Coronary artery (tissue), 2 donors: ENCODE measurements at regions not wholly inside any gene's neighbourhood (a gene's known extent, or its start where the extent isn't known, plus 50 kb on each side); places are given as distances from the start of the nearest gene placed in this dataset.
"Not testable (repeated sequence)": the region's sequence is repeated elsewhere in the genome, so short reads cannot be mapped to it uniquely, and the experiment has no call there.

Source experiments
- DNase-seq: peaks from one replicate; pipeline ENCODE4 v3.0.0-alpha.2; 2017; ENCODE audit warnings: low spot score
- H3K27ac ChIP-seq, 2 donors: fragments of 200-600 bp; sonication (generic); one replicate each; pipeline ENCODE4 v1.5.1; 2016 to 2019
- H3K4me3 ChIP-seq: fragments of 200-600 bp; sonication (generic); 2 replicates; pipeline ENCODE4 v1.5.1; 2016; ENCODE audit warnings: mild to moderate bottlenecking, moderate library complexity
- TF ChIP-seq, protein P1 (sequence below): fragments of 200-600 bp; sonication (generic); IDR thresholded peaks from one replicate; pipeline ENCODE4 v1.5.1; 2019; ENCODE audit warnings: antibody characterized with exemption

DNA sequence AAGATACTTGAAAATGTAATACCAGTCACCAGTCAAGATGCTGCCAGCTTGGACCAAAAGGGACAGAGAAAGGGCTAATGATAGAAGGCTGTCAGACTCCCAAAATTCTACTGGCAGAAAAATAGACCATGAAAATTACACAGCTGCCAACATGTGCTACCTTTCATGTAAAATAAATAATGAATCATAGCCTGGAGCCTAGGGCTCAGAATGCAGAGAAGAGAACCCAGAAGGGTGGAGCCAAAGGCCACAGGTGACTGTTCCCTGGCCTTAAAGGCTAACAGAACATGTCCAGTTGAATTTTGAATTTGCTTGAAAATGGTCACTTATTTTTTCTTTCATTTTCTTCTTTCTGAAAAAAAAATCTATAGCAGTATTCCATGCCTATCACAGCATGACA lies 1827.0 kb upstream of the MIR17HG start:
- Histone ChIP-seq H3K4me3 (no peak overlapping the region), H3K27ac (no peak overlapping the region)
- DNase-seq, result no peak
- TF ChIP-seq, protein P1, sequence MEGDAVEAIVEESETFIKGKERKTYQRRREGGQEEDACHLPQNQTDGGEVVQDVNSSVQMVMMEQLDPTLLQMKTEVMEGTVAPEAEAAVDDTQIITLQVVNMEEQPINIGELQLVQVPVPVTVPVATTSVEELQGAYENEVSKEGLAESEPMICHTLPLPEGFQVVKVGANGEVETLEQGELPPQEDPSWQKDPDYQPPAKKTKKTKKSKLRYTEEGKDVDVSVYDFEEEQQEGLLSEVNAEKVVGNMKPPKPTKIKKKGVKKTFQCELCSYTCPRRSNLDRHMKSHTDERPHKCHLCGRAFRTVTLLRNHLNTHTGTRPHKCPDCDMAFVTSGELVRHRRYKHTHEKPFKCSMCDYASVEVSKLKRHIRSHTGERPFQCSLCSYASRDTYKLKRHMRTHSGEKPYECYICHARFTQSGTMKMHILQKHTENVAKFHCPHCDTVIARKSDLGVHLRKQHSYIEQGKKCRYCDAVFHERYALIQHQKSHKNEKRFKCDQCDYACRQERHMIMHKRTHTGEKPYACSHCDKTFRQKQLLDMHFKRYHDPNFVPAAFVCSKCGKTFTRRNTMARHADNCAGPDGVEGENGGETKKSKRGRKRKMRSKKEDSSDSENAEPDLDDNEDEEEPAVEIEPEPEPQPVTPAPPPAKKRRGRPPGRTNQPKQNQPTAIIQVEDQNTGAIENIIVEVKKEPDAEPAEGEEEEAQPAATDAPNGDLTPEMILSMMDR, result no peak

DNA sequence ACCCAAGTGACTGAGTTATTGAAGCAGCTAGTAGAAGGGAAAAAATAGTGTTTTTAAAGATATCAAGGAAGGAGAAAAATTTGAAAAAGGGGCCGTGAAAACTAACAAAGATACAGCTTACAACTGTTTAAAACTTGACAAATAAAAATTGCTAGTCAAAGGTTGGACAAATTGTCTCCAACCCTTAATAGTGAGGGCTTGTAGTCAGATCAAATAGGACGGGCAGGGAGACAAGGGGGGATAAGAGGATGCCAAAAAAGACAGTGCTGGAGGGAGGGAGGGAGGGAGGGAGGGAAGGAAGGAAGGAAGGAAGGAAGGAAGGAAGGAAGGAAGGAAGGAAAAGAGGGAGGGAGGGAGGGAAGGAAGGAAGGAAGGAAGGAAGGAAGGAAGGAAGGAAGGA lies 1825.8 kb upstream of the MIR17HG start:
- not testable (repeated sequence) for H3K27ac ChIP-seq, DNase-seq, H3K4me3 ChIP-seq

DNA sequence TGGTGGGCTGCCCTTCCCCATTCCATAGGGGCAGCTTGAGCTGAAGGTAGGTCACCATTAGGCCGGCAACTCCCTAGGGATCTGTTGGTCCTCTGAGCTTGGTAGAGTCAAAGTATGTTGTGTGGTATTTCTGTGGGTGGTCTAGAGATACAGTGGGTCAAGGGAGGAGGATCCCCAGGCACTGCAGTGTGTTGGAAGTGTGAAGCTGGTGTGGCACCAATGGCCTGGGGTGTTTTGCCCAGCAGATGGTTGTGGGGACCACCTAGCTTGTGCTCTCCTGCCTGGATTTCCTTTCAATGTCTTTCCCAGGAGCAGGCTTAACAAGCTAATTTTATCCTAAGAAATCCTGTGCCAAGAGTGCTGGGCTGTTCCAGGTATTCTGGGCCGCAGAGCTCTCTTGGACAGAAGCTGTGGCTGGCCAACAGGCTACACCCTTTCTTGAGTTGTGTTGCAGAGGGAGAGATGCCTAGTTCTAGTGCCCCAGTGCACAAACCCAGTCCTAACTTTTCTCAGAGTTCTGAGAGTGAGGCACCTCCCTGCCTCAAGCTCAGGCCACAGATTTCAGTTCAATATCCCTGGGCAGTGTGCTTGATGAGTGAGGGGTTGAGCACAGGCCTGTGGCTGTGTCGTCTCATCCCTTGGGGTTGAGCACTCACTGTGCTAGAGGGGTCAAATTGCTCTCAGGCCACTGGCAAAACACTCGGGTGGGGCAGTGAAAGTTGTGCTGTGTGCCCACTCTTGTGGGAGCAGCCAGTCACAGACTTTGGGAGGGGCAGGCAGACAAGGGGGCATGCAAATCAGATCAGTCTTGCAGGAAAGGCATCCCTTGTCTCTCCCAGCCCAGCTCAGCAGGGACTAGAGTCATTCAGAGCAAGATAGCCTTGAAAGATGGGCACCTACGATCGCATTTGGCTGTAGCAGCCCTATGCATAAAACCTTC lies 1806.1 kb upstream of the MIR17HG start:
- H3K4me3 ChIP-seq, result no peak overlapping the region
- DNase-seq, result no peak
- TF ChIP-seq, protein P1, result no peak
- H3K27ac ChIP-seq, result no peak overlapping the region

DNA sequence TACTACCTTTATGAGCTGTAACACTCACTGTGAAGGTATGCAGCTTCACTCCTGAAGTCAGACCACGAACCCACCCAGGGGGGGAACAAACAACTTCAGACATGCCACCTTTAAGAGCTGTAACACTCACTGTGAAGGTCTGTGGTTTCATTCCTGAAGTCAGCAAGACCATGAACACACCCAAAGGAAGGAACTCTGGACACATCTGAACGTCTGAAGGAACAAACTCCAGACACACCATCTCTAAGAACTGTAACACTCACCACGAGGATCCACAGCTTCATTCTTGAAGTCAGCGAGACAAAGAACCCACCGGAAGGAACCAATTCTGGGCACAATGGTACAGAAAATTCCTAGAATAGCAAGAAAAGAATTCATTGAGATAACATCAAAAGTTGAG lies 1796.5 kb upstream of the MIR17HG start:
- H3K27ac ChIP-seq, result no peak overlapping the region
- DNase-seq, result no peak
- TF ChIP-seq, protein P1, result no peak
- no peak overlapping the region for H3K4me3 ChIP-seq

DNA sequence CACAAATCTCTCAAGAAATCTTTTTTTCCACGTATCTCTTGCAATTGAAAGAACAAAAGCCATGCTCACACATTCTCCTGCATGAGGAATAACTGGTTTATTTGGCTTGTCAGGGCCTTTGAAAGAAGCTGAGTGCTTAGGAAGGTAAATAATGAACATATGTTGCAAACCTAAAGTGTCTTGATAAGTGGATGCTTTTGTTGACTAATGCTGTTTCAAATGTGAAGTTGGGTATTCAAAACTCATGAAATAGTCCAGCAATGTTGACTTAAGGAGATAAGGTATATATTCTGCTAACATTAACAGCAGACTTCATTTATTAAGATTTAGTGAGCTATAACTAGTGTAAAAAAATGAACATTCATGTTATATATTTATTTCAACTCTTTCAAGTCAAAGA lies 1792.7 kb upstream of the MIR17HG start:
- TF ChIP-seq, protein P1, result no peak
- no peak overlapping the region for H3K4me3 ChIP-seq
- no peak for DNase-seq
- no peak overlapping the region for H3K27ac ChIP-seq

DNA sequence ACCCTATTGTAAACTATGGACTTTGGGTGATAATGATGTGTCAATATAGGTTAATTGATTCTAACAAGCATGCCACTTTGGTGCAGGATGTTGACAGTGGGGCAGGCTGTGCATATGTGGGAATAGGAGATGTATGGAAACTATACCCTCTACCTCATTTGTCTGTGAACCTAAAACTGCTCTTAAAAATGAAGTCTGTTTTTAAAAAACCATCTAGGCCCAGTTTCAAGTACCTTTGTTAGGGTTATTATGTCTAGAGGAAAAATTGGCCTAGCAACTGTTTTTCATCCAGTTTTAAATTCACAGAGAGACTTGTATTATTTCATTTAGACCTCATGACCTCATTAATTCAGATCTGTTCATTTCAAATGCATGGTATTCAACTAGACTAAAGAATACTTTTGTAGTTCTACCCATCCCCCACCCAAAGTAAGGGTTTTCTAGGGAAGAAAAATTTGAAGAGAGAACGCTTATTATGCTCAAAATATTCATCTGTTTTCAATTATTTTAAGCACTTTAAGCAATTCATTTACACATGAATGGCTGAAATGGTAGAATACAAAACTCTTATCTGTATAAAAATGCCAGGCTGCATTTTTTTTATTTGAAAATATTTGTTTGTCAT lies 1781.9 kb upstream of the MIR17HG start:
- TF ChIP-seq, protein P1, result no peak
- no peak for DNase-seq
- no peak overlapping the region for H3K4me3 ChIP-seq
- no peak overlapping the region for H3K27ac ChIP-seq

DNA sequence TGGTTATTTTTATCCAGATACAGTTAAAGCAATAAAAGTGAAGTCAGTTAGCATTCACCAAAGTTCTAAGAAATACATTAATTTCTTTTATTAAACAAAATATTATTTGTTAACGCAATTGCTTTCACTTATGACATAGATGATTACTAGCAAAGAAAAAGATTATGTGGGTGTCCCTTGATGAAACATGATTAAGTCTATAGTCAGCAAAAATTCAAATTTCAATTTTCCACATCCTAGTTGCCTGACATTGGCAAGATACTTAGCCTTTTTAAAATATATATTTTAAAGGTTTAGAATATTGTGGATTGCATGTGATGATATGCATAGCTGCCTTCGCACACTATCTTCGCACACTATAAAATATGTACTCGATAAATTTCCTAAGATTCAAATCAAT lies 1780.5 kb upstream of the MIR17HG start:
- TF ChIP-seq, protein P1, result no peak
- Histone ChIP-seq H3K27ac (no peak overlapping the region), H3K4me3 (no peak overlapping the region)
- DNase-seq, result no peak
